Astrocyte (in vitro differentiated cells and primary cell): ENCODE measurements at regions not wholly inside any gene's neighbourhood (a gene's known extent, or its start where the extent isn't known, plus 50 kb on each side); places are given as distances from the start of the nearest gene placed in this dataset.

Source experiments
- DNase-seq: peaks from one replicate; pipeline ENCODE4 v3.0.0-alpha.2; 2010; ENCODE audit warnings: low read depth
- FAIRE-seq: peaks from 2 replicates; lab custom pipeline; 2011; peaks lifted over from hg19 to GRCh38; lab: Jason Lieb, UNC
- H2AFZ ChIP-seq: 2 replicates; pipeline ENCODE4 v1.6.0; 2012; ENCODE audit warnings: low read depth, low read length, inconsistent platforms
- H3K27ac ChIP-seq: 2 replicates; pipeline ENCODE4 v1.5.1; 2011; ENCODE audit warnings: low read depth, low read length, inconsistent platforms
- H3K27me3 ChIP-seq: 2 replicates; pipeline ENCODE4 v1.6.0; 2011; ENCODE audit warnings: low read length, inconsistent platforms; ENCODE audit not compliant: insufficient read depth
- H3K36me3 ChIP-seq: 2 replicates; pipeline ENCODE4 v1.5.1; 2011; ENCODE audit warnings: low read length, inconsistent platforms; ENCODE audit not compliant: insufficient read depth
- H3K4me1 ChIP-seq: 2 replicates; pipeline ENCODE4 v1.5.1; 2011; ENCODE audit warnings: low read length, inconsistent platforms; ENCODE audit not compliant: insufficient read depth
- H3K4me2 ChIP-seq: 2 replicates; pipeline ENCODE4 v1.6.0; 2012; ENCODE audit warnings: low read length, inconsistent platforms
- H3K4me3 ChIP-seq: 2 replicates; pipeline ENCODE4 v1.5.1; 2011; ENCODE audit warnings: low read depth, mild to moderate bottlenecking, low read length, inconsistent platforms; ENCODE audit not compliant: insufficient read depth
- H3K79me2 ChIP-seq: 2 replicates; pipeline ENCODE4 v1.6.0; 2012; ENCODE audit warnings: mild to moderate bottlenecking, low read length, inconsistent platforms; ENCODE audit not compliant: insufficient read depth
- H3K9ac ChIP-seq: 2 replicates; pipeline ENCODE4 v1.6.0; 2012; ENCODE audit warnings: mild to moderate bottlenecking, low read length, inconsistent platforms
- H3K9me3 ChIP-seq: 2 replicates; pipeline ENCODE4 v1.5.1; 2012; ENCODE audit warnings: low read depth, mild to moderate bottlenecking, low read length, inconsistent platforms; ENCODE audit not compliant: insufficient read depth
- H4K20me1 ChIP-seq: 2 replicates; pipeline ENCODE4 v1.6.0; 2012; ENCODE audit warnings: low read length, inconsistent platforms; ENCODE audit not compliant: insufficient read depth
- H3K27ac Mint-ChIP-seq: one replicate; pipeline ENCODE4 v1.8.0; 2021; ENCODE audit warnings: mild to moderate bottlenecking, mixed read lengths; ENCODE audit not compliant: unreplicated experiment
- H3K27me3 Mint-ChIP-seq: one replicate; pipeline ENCODE4 v1.8.0; 2021; ENCODE audit warnings: low read depth, mixed read lengths; ENCODE audit not compliant: unreplicated experiment
- H3K36me3 Mint-ChIP-seq: one replicate; pipeline ENCODE4 v1.8.0; 2021; ENCODE audit warnings: low read depth, mixed read lengths; ENCODE audit not compliant: unreplicated experiment
- H3K4me1 Mint-ChIP-seq: one replicate; pipeline ENCODE4 v1.8.0; 2021; ENCODE audit warnings: low read depth, mixed read lengths; ENCODE audit not compliant: unreplicated experiment
- H3K4me3 Mint-ChIP-seq: one replicate; pipeline ENCODE4 v1.8.0; 2021; ENCODE audit warnings: mild to moderate bottlenecking, moderate library complexity, mixed read lengths; ENCODE audit not compliant: unreplicated experiment
- H3K9me3 Mint-ChIP-seq: one replicate; pipeline ENCODE4 v1.8.0; 2021; ENCODE audit warnings: mild to moderate bottlenecking, mixed read lengths; ENCODE audit not compliant: unreplicated experiment
- CTCF ChIP-seq: IDR thresholded peaks from 2 replicates; pipeline ENCODE4 v1.5.1; 2011; ENCODE audit warnings: low read depth, mild to moderate bottlenecking, inconsistent platforms, low read length, moderate library complexity; ENCODE audit not compliant: insufficient read depth
- EZH2 ChIP-seq: IDR thresholded peaks from 2 replicates; pipeline ENCODE4 v1.6.1; 2012; ENCODE audit warnings: mild to moderate bottlenecking, low read length, inconsistent platforms; ENCODE audit not compliant: insufficient read depth

GRCh38 chr2:8416001-8416571, 265.8 kb upstream of the ID2 start:
- FAIRE-seq (no peak), DNase-seq (no peak)
- H3K9me3 ChIP-seq = no peaks in the 10 kb centered on the region
- no peaks in the 10 kb centered on the region for H3K36me3 ChIP-seq
- H3K4me2 ChIP-seq = no peak overlapping the region
- peaks cover 16% of the 10 kb centered on the region for H3K27me3 Mint-ChIP-seq
- no peak overlapping the region for H3K4me3 Mint-ChIP-seq
- H3K27ac Mint-ChIP-seq = no peak overlapping the region
- no peaks in the 10 kb centered on the region for H3K27me3 ChIP-seq
- no peaks in the 10 kb centered on the region for H3K36me3 Mint-ChIP-seq
- no peak for TF ChIP-seq CTCF
- TF ChIP-seq EZH2 = no peak
- H4K20me1 ChIP-seq = no peaks in the 10 kb centered on the region
- H2AFZ ChIP-seq = no peak overlapping the region
- H3K9me3 Mint-ChIP-seq = peaks cover 3% of the 10 kb centered on the region
- H3K79me2 ChIP-seq = no peaks in the 10 kb centered on the region
- H3K4me1 ChIP-seq = no peaks in the 10 kb centered on the region
- H3K4me3 ChIP-seq = no peak overlapping the region
- H3K9ac ChIP-seq = no peak overlapping the region
- peaks cover 2% of the 10 kb centered on the region for H3K4me1 Mint-ChIP-seq
- no peak overlapping the region for H3K27ac ChIP-seq

- DNase-seq (no peak), FAIRE-seq (no peak)
- Mint-ChIP-seq H3K27me3 (peaks cover 18% of the 10 kb centered on the region), H3K36me3 (no peaks in the 10 kb centered on the region), H3K4me1 (peaks cover 2% of the 10 kb centered on the region), H3K9me3 (peaks cover 4% of the 10 kb centered on the region), H3K27ac (no peak overlapping the region), H3K4me3 (no peak overlapping the region)
- no peak overlapping the region for H2AFZ ChIP-seq
- no peak overlapping the region for H3K27ac ChIP-seq
- no peaks in the 10 kb centered on the region for H3K4me1 ChIP-seq
- H3K36me3 ChIP-seq = no peaks in the 10 kb centered on the region
- no peak overlapping the region for H3K4me2 ChIP-seq
- H3K9me3 ChIP-seq = no peaks in the 10 kb centered on the region
- no peak overlapping the region for H3K9ac ChIP-seq
- H4K20me1 ChIP-seq = no peaks in the 10 kb centered on the region
- no peak overlapping the region for H3K4me3 ChIP-seq
- no peaks in the 10 kb centered on the region for H3K79me2 ChIP-seq
- H3K27me3 ChIP-seq = no peaks in the 10 kb centered on the region
- TF ChIP-seq EZH2 = no peak
- TF ChIP-seq CTCF = no peak
Measured at GRCh38 chr2:8416849-8417832, 264.7 kb upstream of the ID2 start.
